AG04450 (cell line): ENCODE measurements at regions not wholly inside any gene's neighbourhood (a gene's known extent, or its start where the extent isn't known, plus 50 kb on each side); places are given as distances from the start of the nearest gene placed in this dataset.

Source experiments
- CTCF ChIA-PET: fragments of 300-600, 350-600 bp; formaldehyde crosslinking; extraction: SDS; loops from one replicate; lab custom pipeline; 2022; ENCODE audit warnings: antibody characterized with exemption, inconsistent platforms; lab: Charles Lee
- POLR2A ChIA-PET: fragments of 350-600 bp; formaldehyde crosslinking; extraction: SDS; loops from one replicate; lab custom pipeline; 2021; ENCODE audit warnings: antibody characterized with exemption, inconsistent platforms; lab: Yijun Ruan, JAX
- DNase-seq: peaks from one replicate; pipeline ENCODE4 v3.0.0-alpha.2; 2011; ENCODE audit warnings: low read depth, low spot score
- H3K27ac ChIP-seq: one replicate; pipeline ENCODE4 v1.5.1; 2012; ENCODE audit warnings: low read depth, low read length, control low read depth
- H3K27me3 ChIP-seq: one replicate; pipeline ENCODE4 v1.6.0; 2012; ENCODE audit warnings: low read length; ENCODE audit not compliant: control insufficient read depth, insufficient read depth
- H3K4me3 ChIP-seq: 2 replicates; pipeline ENCODE4 v1.5.1; 2011; ENCODE audit warnings: mild to moderate bottlenecking, low read depth, low read length, control low read depth
- H3K9me3 ChIP-seq: 2 replicates; pipeline ENCODE4 v1.5.1; 2012; ENCODE audit warnings: low read length; ENCODE audit not compliant: control insufficient read depth, insufficient read depth
- CTCF ChIP-seq: IDR thresholded peaks from 2 replicates; pipeline ENCODE4 v1.5.1; 2011; ENCODE audit warnings: low read depth, low read length, control low read depth, inconsistent platforms

- Histone ChIP-seq H3K27me3 (no peaks in the 10 kb centered on the region), H3K9me3 (no peaks in the 10 kb centered on the region), H3K27ac (no peak overlapping the region), H3K4me3 (no peak overlapping the region)
- ChIA-PET POLR2A (no interaction called here), CTCF (interaction anchor here (1.2 kb wide), 1 partner anchor 332 kb away, joined by 3 read pairs; no protein-coding TSS in a partner anchor)
- DNase-seq = no peak
- TF ChIP-seq CTCF = no peak
Measured at GRCh38 chr10:4482659-4483058, 343.3 kb upstream of the AKR1E2 start.

GRCh38 chr10:4481192-4481591 is 344.8 kb upstream of the AKR1E2 start:
- H3K9me3 ChIP-seq = no peaks in the 10 kb centered on the region
- no peak for TF ChIP-seq CTCF
- CTCF ChIA-PET = no interaction called here
- POLR2A ChIA-PET = no interaction called here
- no peaks in the 10 kb centered on the region for H3K27me3 ChIP-seq
- no peak overlapping the region for H3K27ac ChIP-seq
- DNase-seq = no peak
- no peak overlapping the region for H3K4me3 ChIP-seq

- ChIA-PET POLR2A (no interaction called here), CTCF (no interaction called here)
- Histone ChIP-seq H3K9me3 (peaks cover 3% of the 10 kb centered on the region; the same call in 1 of the 2 replicates), H3K27me3 (no peaks in the 10 kb centered on the region), H3K27ac (no peak overlapping the region), H3K4me3 (no peak overlapping the region)
- DNase-seq = no peak
- no peak for TF ChIP-seq CTCF
Measured at GRCh38 chr10:4479342-4479741, 346.7 kb upstream of the AKR1E2 start.

GRCh38 chr10:4477664-4478063 is 348.3 kb upstream of the AKR1E2 start:
- H3K9me3 ChIP-seq = peaks cover 3% of the 10 kb centered on the region; the same call in 1 of the 2 replicates
- CTCF ChIA-PET = no interaction called here
- POLR2A ChIA-PET = no interaction called here
- no peak overlapping the region for H3K27ac ChIP-seq
- H3K27me3 ChIP-seq = no peaks in the 10 kb centered on the region
- no peak for DNase-seq
- H3K4me3 ChIP-seq = no peak overlapping the region
- no peak for TF ChIP-seq CTCF

GRCh38 chr10:4475827-4476490 is 350.0 kb upstream of the AKR1E2 start:
- peaks cover 3% of the 10 kb centered on the region; the same call in 1 of the 2 replicates for H3K9me3 ChIP-seq
- POLR2A ChIA-PET = no interaction called here
- CTCF ChIA-PET = no interaction called here
- no peak overlapping the region for H3K27ac ChIP-seq
- no peak overlapping the region for H3K4me3 ChIP-seq
- DNase-seq = no peak
- no peak for TF ChIP-seq CTCF
- H3K27me3 ChIP-seq = no peaks in the 10 kb centered on the region
